Fibroblast of pulmonary artery (primary cell): ENCODE measurements at regions not wholly inside any gene's neighbourhood (a gene's known extent, or its start where the extent isn't known, plus 50 kb on each side); places are given as distances from the start of the nearest gene placed in this dataset.

ENCODE experiments used
- DNase-seq: peaks from one replicate; pipeline ENCODE4 v3.0.0-alpha.2; 2010; ENCODE audit warnings: low read depth
- H3K4me3 ChIP-seq: replicated peaks from 2 replicates; pipeline ENCODE4 v1.5.1; 2011; ENCODE audit warnings: low read depth, mild to moderate bottlenecking, control low read depth, low read length, moderate library complexity
- CTCF ChIP-seq: IDR thresholded peaks from 2 replicates; pipeline ENCODE4 v1.5.1; 2011; ENCODE audit warnings: mild to moderate bottlenecking, control low read depth, low read length, inconsistent platforms; ENCODE audit errors: missing control alignments

DNA sequence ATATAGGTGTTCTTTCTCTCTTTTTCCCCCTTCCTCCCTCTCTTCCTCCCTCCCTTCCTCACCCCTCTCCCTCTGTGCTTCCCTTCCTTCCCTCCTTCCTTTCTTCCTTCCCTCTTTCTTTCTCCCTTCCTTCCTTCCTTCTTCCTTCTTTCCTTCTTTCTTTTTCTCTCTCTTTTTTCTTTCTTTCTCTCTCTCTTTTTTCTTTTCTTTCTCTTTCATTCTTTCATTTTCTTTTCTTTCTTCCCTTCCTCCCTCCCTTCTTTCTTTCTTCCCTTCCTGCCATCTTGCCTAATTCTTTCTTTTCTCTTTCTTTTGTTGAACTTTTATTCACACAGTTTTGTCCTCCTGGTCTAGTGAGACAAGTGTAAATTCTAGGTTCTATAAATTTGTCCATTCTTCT lies 1595.6 kb downstream of the SI start:
- no peak for TF ChIP-seq CTCF
- no peak overlapping the region for H3K4me3 ChIP-seq
- no peak for DNase-seq

- DNase-seq, result no peak
- H3K4me3 ChIP-seq, result no peak overlapping the region
- no peak for TF ChIP-seq CTCF
Observed at GRCh38 chr3:163481738-163482137, 1596.6 kb downstream of the SI start.

- no peak overlapping the region for H3K4me3 ChIP-seq
- peak; percentile 9 for TF ChIP-seq CTCF
- DNase-seq, result peak; percentile 7
Observed at GRCh38 chr3:163476179-163476578, 1602.1 kb downstream of the SI start.

- no peak for TF ChIP-seq CTCF
- DNase-seq, result no peak
- no peak overlapping the region for H3K4me3 ChIP-seq
Observed at GRCh38 chr3:163474766-163475165, 1603.5 kb downstream of the SI start.

GRCh38 chr3:163468531-163469335 lies 1609.6 kb downstream of the SI start:
- H3K4me3 ChIP-seq, result no peak overlapping the region
- TF ChIP-seq CTCF, result no peak
- DNase-seq, result no peak

DNA sequence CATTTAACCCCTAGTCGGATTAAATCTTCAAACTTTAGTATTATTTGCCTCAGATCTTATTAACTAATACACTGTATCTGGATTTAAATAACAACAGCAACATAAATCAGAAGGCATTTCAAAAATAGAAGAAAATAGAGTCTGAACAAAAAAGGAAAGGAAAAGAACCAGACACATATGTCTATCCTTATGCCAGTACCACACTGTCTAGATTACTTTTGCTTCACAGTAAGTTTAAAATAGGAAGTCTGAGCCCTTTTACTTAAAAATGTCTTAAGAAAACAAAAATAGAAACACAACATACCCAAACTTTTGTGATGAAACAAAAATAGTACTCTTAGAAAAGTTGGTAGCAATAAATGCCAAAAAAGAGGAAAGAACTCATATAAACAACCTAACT lies 1615.8 kb downstream of the SI start:
- no peak overlapping the region for H3K4me3 ChIP-seq
- no peak for TF ChIP-seq CTCF
- no peak for DNase-seq

DNA sequence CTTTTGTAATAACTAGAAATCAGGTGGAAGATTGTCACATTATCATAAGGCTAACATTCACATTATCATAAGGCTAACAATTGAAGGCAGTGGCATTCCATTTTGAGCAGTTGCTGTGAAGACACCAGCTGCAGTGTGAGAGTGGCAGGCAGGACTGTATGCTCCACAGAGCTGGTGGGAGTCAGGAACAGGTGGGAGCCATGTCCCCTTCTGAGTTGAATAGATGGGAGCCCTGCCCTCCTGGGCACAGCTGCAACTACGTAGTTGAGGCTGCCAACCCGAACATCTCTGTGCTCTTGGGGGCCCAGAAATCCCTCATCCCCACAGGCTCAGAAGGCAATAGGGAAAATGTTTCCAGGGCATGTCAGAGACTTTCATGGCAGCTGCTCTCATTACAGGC lies 1627.6 kb downstream of the SI start:
- no peak overlapping the region for H3K4me3 ChIP-seq
- no peak for DNase-seq
- TF ChIP-seq CTCF, result no peak
